Lower lobe of right lung (tissue), 2 donors: ENCODE measurements at regions not wholly inside any gene's neighbourhood (a gene's known extent, or its start where the extent isn't known, plus 50 kb on each side); places are given as distances from the start of the nearest gene placed in this dataset.

Experiments
- ATAC-seq, 2 donors: fragments of 200-7000 bp; cut with Tn5 transposase; one replicate each; pipeline ENCODE4 v1.9.1; 2020 to 2022; ENCODE audit warnings: mild to moderate bottlenecking in 2 of 2, moderate library complexity in 2 of 2
- DNase-seq: peaks from one replicate; pipeline ENCODE4 v3.0.0-alpha.2; 2020
- H3K27ac ChIP-seq: fragments of 200-600 bp; one replicate; pipeline ENCODE4 v1.8.0; 2022
- H3K27me3 ChIP-seq: fragments of 200-600 bp; one replicate; pipeline ENCODE4 v1.8.0; 2022; ENCODE audit warnings: low read depth
- H3K36me3 ChIP-seq: fragments of 200-600 bp; one replicate; pipeline ENCODE4 v1.8.0; 2022; ENCODE audit warnings: mild to moderate bottlenecking
- H3K4me1 ChIP-seq: fragments of 200-600 bp; one replicate; pipeline ENCODE4 v1.8.0; 2022
- H3K4me3 ChIP-seq: fragments of 200-600 bp; one replicate; pipeline ENCODE4 v1.8.0; 2022; ENCODE audit warnings: mild to moderate bottlenecking
- H3K9me3 ChIP-seq: fragments of 200-600 bp; one replicate; pipeline ENCODE4 v1.8.0; 2022
- intact Hi-C: fragments of 100-400 bp; cut with DNase I; formaldehyde crosslinking; loops from one replicate; pipeline ENCODE4 v1.11.0; 2022
- TF ChIP-seq, protein P1 (sequence below): fragments of 200-600 bp; IDR thresholded peaks from one replicate; pipeline ENCODE4 v1.8.0; 2022; ENCODE audit warnings: antibody characterized with exemption, mild to moderate bottlenecking
- donor health status: DM: no; HTN: yes; CAD: no; lungs with severe emphysema.

GRCh38 chr11:30131535-30131934 lies 99.3 kb upstream of the FSHB start:
- Histone ChIP-seq H3K4me1 (no peaks in the 10 kb centered on the region), H3K36me3 (no peaks in the 10 kb centered on the region), H3K9me3 (no peaks in the 10 kb centered on the region), H3K27ac (no peak overlapping the region), H3K27me3 (no peaks in the 10 kb centered on the region), H3K4me3 (no peak overlapping the region)
- DNase-seq (no peak), ATAC-seq (no peak)
- intact Hi-C loops = no loop called here
- TF ChIP-seq, protein P1, sequence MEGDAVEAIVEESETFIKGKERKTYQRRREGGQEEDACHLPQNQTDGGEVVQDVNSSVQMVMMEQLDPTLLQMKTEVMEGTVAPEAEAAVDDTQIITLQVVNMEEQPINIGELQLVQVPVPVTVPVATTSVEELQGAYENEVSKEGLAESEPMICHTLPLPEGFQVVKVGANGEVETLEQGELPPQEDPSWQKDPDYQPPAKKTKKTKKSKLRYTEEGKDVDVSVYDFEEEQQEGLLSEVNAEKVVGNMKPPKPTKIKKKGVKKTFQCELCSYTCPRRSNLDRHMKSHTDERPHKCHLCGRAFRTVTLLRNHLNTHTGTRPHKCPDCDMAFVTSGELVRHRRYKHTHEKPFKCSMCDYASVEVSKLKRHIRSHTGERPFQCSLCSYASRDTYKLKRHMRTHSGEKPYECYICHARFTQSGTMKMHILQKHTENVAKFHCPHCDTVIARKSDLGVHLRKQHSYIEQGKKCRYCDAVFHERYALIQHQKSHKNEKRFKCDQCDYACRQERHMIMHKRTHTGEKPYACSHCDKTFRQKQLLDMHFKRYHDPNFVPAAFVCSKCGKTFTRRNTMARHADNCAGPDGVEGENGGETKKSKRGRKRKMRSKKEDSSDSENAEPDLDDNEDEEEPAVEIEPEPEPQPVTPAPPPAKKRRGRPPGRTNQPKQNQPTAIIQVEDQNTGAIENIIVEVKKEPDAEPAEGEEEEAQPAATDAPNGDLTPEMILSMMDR = no peak

- TF ChIP-seq, protein P1 = no peak
- Histone ChIP-seq H3K9me3 (no peaks in the 10 kb centered on the region), H3K27ac (no peak overlapping the region), H3K4me1 (no peaks in the 10 kb centered on the region), H3K27me3 (no peaks in the 10 kb centered on the region), H3K36me3 (no peaks in the 10 kb centered on the region), H3K4me3 (no peak overlapping the region)
- ATAC-seq = no peak
- no peak for DNase-seq
- intact Hi-C loops = no loop called here
Observed at GRCh38 chr11:30133281-30133680, 97.5 kb upstream of the FSHB start.

- Histone ChIP-seq H3K9me3 (no peaks in the 10 kb centered on the region), H3K27ac (no peak overlapping the region), H3K27me3 (no peaks in the 10 kb centered on the region), H3K4me1 (no peaks in the 10 kb centered on the region), H3K36me3 (no peaks in the 10 kb centered on the region), H3K4me3 (no peak overlapping the region)
- TF ChIP-seq, protein P1 = peak; percentile 68
- DNase-seq = no peak
- intact Hi-C loops = loop anchor here (10.0 kb wide), 1 partner anchor 708 kb away; no protein-coding TSS in a partner anchor
- ATAC-seq = peak; percentile 48 to 56
Observed at GRCh38 chr11:30143098-30143705, 87.6 kb upstream of the FSHB start.

- Histone ChIP-seq H3K27ac (no peak overlapping the region), H3K4me1 (no peaks in the 10 kb centered on the region), H3K36me3 (no peaks in the 10 kb centered on the region), H3K4me3 (no peak overlapping the region), H3K9me3 (no peaks in the 10 kb centered on the region), H3K27me3 (no peaks in the 10 kb centered on the region)
- no peak for ATAC-seq
- TF ChIP-seq, protein P1 = no peak
- DNase-seq = no peak
- intact Hi-C loops = loop anchor here (10.0 kb wide), 1 partner anchor 712 kb away; no protein-coding TSS in a partner anchor
Observed at GRCh38 chr11:30147293-30147692, 83.5 kb upstream of the FSHB start.

DNA sequence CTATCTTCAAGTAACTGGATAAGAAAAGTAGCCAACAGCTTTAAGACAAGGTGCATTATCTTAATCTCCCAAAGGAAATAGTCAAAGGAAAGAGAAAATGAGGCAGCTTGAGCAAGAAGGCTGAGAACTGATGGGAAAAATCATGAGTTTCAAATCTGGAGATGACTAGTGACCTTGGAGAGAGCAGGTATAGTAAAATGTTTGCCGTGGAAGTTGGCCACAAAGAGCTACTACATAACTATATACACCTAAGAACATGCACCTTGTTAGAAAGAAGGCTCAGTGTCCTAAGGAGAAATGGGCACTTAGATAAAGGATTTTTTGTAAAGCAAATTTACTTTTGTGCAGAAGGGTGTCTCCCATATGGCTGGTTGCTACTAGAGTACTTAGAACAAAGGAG lies 80.8 kb upstream of the FSHB start:
- H3K27me3 ChIP-seq = no peaks in the 10 kb centered on the region
- no peak overlapping the region for H3K27ac ChIP-seq
- no peaks in the 10 kb centered on the region for H3K4me1 ChIP-seq
- DNase-seq = no peak
- no peak for ATAC-seq
- TF ChIP-seq, protein P1 = no peak
- H3K36me3 ChIP-seq = no peaks in the 10 kb centered on the region
- intact Hi-C loops = loop anchor here (10.0 kb wide), 1 partner anchor 715 kb away; no protein-coding TSS in a partner anchor
- H3K9me3 ChIP-seq = no peaks in the 10 kb centered on the region
- no peak overlapping the region for H3K4me3 ChIP-seq
